ENCODE measurements at regions not wholly inside any gene's neighbourhood (a gene's known extent, or its start where the extent isn't known, plus 50 kb on each side); places are given as distances from the start of the nearest gene placed in this dataset.

- no peak for DNase-seq
Measured at GRCh38 chr15:46265664-46266347, 631.0 kb downstream of the SQOR start.

- DNase-seq: no peak
Measured at GRCh38 chr15:46266661-46267060, 631.8 kb downstream of the SQOR start.

- no peak for DNase-seq
Measured at GRCh38 chr15:46270481-46271147, 635.8 kb downstream of the SQOR start.

- DNase-seq: no peak
Measured at GRCh38 chr15:46275701-46276100, 640.9 kb downstream of the SQOR start.

DNA sequence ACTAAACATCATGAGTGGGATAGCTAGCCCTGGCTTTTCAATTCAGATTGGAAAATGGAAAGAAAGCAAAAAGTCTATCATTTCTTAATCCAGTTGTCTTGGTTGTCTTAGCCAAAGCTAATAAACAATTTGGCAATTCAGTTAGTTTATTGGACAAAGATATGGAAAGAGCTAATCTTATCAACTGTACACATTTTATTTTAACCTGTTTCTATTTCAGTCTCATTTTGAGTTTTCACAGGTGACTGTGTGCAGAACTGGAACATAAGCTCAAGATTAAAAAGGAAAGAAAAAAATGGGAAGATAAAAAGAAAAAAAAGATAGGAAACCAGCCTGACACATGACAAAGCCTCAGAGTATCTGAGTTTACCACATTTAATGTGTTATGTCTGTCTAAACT is 642.6 kb downstream of the SQOR start:
- DNase-seq: no peak

DNA sequence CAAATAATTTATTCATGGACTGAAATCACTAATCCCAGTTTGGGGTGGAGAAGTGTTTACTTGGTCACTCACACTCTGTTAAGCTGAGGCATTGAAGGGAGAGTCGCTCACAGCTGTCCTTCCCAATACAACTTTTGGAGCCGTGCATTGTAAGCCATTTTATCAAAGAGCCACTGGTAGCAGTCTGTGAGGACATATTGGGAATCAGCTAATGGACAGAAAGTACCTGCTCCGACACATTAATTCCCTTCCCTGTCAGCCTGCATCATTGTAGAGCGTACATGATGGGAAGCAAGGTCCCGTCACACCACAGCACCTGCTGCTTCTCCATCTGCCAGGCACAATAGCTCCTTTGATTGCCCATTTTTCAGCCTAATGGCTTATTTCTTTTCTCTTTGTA is 643.2 kb downstream of the SQOR start:
- no peak for DNase-seq

DNA sequence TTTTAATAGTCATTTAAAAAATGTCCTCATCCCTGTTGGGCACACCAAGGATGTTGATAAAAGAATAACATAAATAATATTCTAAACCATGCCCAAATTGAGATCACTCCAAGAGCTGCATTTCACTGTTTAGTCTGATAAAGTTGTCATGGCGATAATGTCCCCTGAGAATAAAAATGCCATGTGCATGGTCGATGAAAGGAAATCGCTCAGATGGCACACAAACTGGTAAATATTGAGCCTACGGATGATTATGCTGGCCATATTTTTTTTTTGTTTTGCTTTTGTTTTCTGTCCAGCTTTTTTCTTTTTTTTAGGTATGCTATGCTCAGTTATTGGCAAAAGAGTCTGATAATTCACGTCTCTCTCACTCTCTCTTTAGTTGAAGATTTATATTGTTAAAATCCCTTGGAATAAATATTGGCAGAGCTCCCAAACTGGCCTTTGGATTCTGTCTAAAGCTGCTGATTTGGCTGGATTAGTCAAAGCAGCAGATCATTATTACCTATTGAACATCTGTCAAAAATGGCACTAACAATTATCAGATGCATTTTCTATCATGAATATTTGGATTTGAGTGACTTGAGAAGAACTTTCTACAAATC is 643.8 kb downstream of the SQOR start:
- DNase-seq: no peak

- DNase-seq: peak; percentile 6
Measured at GRCh38 chr15:46280762-46281542, 646.1 kb downstream of the SQOR start.

GRCh38 chr15:46293550-46293949 is 658.7 kb downstream of the SQOR start:
- DNase-seq: no peak

DNA sequence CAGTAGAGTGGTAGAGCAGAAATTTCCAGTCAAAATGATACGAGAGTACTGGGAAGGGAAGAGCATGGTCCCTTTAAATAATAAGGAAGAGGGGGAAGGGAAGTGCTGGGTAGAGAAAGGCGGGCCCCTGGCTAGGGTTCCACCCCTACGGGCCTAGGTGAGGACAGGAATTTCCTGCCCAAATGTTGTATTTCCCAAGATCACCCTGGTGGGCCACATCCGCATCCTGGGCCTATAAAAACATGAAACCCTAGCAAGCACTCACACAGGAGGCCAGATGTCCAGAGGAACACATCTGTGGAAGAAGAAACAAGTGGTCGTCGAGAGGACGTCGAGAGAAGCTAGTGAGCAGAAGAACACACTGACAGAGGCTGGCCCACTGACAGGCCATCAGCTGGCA is 661.2 kb downstream of the SQOR start:
- no peak for DNase-seq

DNA sequence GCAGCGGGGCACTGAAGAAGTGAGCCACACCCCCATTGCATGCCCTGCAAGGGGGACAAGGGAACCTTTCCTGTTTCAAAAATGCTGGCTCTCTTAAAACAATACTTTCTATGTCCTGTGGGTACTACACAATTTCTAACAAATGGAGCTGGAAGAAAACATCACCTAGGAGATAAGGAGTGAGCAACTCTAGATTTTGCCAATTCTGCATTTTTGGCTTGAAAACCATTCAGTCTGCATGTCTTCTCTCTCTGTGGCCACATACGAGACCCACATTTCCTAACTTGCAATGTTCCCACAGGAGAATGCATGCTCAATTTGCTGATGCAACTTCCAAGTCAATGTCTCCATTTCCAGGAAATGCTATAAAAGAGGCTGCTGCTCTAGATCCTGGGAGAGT is 662.0 kb downstream of the SQOR start:
- DNase-seq: no peak

DNA sequence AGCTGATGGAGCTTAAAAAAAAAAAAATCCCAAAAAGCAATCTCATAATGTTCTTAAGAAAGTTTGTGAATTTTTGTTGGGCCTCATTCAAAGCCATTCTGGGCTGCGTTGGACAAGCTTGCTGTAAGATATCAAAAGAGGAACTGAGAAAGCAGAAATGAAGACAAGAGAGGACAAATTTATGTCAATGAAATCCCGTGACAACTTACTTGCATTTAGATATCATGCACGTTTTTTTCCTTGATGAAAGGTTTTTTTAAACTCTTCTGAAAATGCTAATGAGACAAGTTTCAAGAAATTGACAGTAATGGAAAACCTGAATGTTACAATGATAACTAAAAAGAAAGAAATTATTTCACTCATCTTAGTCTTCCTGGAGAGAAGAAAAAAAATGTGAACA is 662.9 kb downstream of the SQOR start:
- no peak for DNase-seq

DNA sequence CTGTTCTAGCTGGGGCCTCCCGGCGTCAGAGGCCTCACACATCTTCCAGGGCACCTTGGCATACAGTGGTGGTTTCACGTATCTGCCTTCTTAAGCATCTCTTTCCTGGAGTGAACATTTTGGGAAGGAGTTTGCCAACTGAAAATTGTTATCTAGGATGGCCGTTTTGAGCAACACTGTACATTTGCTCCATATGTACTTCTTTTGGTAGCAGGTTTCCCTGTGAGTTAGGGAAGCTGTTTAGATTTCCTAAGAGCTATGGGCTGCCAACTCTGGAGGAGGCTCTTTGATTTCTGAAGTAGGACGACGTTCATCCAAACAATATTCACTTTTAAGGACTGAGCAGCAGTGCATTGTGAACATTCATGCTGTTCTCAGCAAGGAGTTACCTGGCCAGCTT is 665.9 kb downstream of the SQOR start:
- DNase-seq: no peak

DNA sequence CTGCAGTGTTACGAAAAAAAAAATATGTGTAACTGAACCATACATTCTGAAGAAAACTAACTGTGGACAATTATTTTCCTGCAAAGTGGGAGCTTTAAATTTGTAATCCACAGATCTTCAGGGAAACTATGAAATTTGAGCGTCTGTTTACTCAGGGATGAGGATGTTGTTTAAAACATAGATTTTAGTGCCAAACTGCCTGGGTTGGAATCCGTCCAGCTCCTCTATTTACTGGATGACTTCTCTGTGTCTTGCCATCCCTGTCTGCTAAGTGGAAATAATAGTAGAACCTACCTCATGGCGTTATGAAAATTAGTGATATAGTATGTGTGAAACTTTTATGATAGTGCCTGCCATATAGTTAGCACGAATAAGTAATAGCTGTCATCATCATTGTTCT is 666.5 kb downstream of the SQOR start:
- no peak for DNase-seq

DNA sequence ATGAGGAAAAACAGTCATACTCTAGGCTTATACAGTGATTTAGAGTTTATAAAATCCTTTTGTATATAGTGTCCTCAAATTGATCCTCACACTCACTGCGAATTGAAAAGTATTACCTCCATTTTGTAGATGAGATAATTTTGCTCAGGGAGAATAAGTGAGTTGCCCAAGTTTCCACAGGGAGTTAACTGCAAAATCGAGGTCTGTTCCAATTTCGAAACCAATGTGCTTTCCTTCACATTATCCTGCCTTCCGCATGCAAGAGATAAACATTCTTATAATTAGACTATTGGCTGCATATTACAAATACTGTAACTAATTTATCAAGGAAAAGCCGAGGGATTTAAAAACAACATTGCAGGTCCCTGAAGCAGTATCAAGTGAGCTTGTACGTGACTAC is 667.0 kb downstream of the SQOR start:
- DNase-seq: no peak

- DNase-seq: no peak
Measured at GRCh38 chr15:46304321-46304720, 669.5 kb downstream of the SQOR start.

- no peak for DNase-seq
Measured at GRCh38 chr15:46307746-46308145, 672.9 kb downstream of the SQOR start.

DNA sequence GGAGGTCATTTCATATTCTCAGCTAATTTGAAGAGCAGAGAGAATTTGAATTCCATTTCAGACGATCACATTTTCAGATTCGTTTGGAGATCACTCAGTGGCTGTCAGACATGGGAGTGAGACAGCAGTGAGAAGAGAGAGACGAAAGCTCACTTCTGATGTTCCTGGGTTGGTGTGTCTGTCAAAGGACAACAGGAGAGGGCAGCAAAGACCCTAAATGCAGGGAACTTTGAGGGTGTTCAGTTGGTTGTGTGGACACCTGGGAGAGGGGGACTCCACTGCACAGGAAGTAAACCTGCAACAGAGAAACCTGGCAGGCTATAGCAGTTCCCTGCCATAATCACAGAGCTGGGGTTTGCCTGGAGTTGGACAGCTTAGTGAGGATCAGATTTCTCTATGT is 675.1 kb downstream of the SQOR start:
- DNase-seq: no peak

DNA sequence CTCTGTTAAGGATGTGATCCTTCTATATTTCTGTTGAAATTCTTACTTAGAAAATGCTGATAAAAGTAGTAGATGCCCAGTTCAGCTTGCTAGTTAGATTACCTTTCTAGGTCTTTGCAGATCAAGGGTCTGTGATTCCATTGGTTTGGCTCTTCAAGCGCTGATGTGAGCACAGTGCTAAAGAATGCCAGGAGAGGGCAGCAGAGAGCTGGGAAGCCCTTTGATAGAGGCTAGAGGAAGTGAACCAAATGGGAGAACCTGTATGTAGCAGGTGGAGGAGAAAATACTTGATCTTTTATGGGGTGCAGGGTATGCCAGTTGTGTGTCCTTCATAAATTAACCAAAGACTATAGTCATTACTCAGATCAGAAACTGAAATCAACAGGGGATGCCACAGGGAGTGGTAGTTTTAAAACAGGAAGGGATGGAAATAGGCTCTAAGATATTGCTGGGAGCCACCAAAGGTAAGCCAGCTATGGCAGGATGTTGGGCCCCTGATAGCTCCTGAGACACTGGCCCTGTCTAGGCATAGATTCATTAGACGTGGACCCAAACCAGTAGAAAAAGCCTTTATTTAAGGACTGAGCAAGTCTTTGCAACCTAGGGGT is 677.4 kb downstream of the SQOR start:
- peak; percentile 49 for DNase-seq

- no peak for DNase-seq
Measured at GRCh38 chr15:46315434-46315833, 680.6 kb downstream of the SQOR start.

GRCh38 chr15:46316024-46316423 is 681.2 kb downstream of the SQOR start:
- no peak for DNase-seq

- DNase-seq: no peak
Measured at GRCh38 chr15:46317029-46317428, 682.2 kb downstream of the SQOR start.

DNA sequence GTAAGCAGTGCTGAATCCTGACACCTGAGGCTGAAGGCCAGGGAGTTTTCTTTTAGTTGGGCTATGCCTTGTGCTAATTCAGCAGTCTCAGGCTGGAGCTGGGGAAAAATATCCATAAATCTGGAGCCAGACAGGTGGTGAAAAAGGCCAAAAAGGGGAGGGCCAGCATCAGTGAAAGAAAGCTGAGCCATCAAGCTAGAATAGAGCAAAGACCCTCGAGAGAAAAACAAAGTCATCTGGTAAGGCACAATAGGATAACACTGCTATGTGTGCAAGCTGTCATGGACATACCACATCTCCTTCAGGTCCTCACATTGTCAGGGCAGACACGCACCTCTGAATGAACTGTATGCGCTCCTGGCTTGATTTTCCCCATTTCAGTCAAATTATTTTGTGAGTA is 687.9 kb downstream of the SQOR start:
- DNase-seq: no peak

Data from fibroblast of skin of abdomen (primary cell).